Transverse colon (tissue), 4 donors: ENCODE measurements at regions not wholly inside any gene's neighbourhood (a gene's known extent, or its start where the extent isn't known, plus 50 kb on each side); places are given as distances from the start of the nearest gene placed in this dataset.
A peak's percentile ranks its signal among the peaks of the same experiment; 100 is the strongest.

Experiments used
- DNase-seq: peaks from one replicate; pipeline ENCODE4 v3.0.0-alpha.2; 2019
- H3K27ac ChIP-seq, 4 donors: fragments of 200-600 bp; sonication (generic); 2 replicates each; pipeline ENCODE4 v1.5.1; 2016 to 2018; ENCODE audit warnings: inconsistent platforms in 4 of 4
- H3K27me3 ChIP-seq: fragments of 200-600 bp; sonication (generic); 2 replicates; pipeline ENCODE4 v1.5.1; 2017; ENCODE audit warnings: inconsistent platforms
- H3K36me3 ChIP-seq, 4 donors: fragments of 200-600 bp; sonication (generic); 2 replicates each; pipeline ENCODE4 v1.5.1; 2017 to 2019; ENCODE audit warnings: inconsistent platforms in 4 of 4
- H3K4me1 ChIP-seq, 4 donors: fragments of 200-600 bp; sonication (generic); 2 replicates each; pipeline ENCODE4 v1.5.1; 2017 to 2020; ENCODE audit warnings: inconsistent platforms in 4 of 4
- H3K4me3 ChIP-seq, 4 donors: fragments of 200-600 bp; sonication (generic); 1 replicate in 1 of 4; 2 replicates in 3 of 4; pipeline versions ENCODE4 v1.5.1 to v1.6.1; 2017 to 2019; ENCODE audit warnings: inconsistent platforms in 4 of 4
- H3K9me3 ChIP-seq, 2 donors: fragments of 200-600 bp; sonication (generic); 2 replicates each; pipeline ENCODE4 v1.5.1; 2017 to 2019; ENCODE audit warnings: inconsistent platforms in 2 of 2
- CTCF ChIP-seq, 5 experiments: fragments of 200-600 bp in 3 of 5; fragments of 450-650 bp in 2 of 5; sonication (generic) in 3 of 5; IDR thresholded peaks; 1 replicate in 2 of 5; 2 replicates in 3 of 5; pipeline ENCODE4 v1.5.1; 2016 to 2017; ENCODE audit warnings: antibody characterized with exemption in 5 of 5, inconsistent platforms in 3 of 5, mild to moderate bottlenecking in 2 of 5, moderate library complexity in 1 of 5
- EP300 ChIP-seq: sonication (generic); formaldehyde crosslinking; IDR thresholded peaks from one replicate; pipeline ENCODE4 v1.6.1; 2017; ENCODE audit warnings: antibody characterized with exemption, low read depth
- POLR2A ChIP-seq: fragments of 450-650 bp; IDR thresholded peaks from one replicate; pipeline ENCODE4 v1.6.1; 2016; ENCODE audit warnings: antibody characterized with exemption, mild to moderate bottlenecking, moderate library complexity
- POLR2AphosphoS5 ChIP-seq, 3 donors: sonication (generic); formaldehyde crosslinking; IDR thresholded peaks; one replicate each; pipeline ENCODE4 v1.6.1; 2016; ENCODE audit warnings: antibody characterized with exemption in 3 of 3
- WGBS, 2 donors: methylation state at CpG; one replicate each; pipeline ENCODE4 v1.1.5; 2018; ENCODE audit warnings: low coverage in 1 of 2; 5-methylcytosine and 5-hydroxymethylcytosine counted together
- in situ Hi-C, 4 donors: fragments of 200-750 bp; cut with MboI; loops; one replicate each; pipeline versions ENCODE4 v1.15.0 to v1.15.1; 2017; ENCODE audit warnings: low sequenced_read_pairs in 3 of 4, low pct_ligation_motif_present in 1 of 4, low pct_unique_long_range_greater_than_20kb in 1 of 4
- intact Hi-C: fragments of 100-400 bp; cut with DNase I; formaldehyde crosslinking; loops from one replicate; pipeline ENCODE4 v1.15.1; 2023; ENCODE audit warnings: low total_unique reads

GRCh38 chr2:198698230-198698629 lies 759.5 kb downstream of the SATB2 start:
- Histone ChIP-seq H3K27me3 (no peaks in the 10 kb centered on the region), H3K9me3 (no peaks in the 10 kb centered on the region), H3K27ac (peak overlapping the region; percentile 65 to 81 (median 72)), H3K4me3 (no peak overlapping the region), H3K36me3 (no peaks in the 10 kb centered on the region), H3K4me1 (peaks cover 0 to 52% (median 19%) of the 10 kb centered on the region in 4 donors)
- intact Hi-C loops, result no loop called here
- no peak for TF ChIP-seq CTCF (IDR thresholded peaks at IDR 0.05)
- no peak for TF ChIP-seq EP300
- no peak for TF ChIP-seq POLR2A
- TF ChIP-seq POLR2AphosphoS5 (IDR thresholded peaks at IDR 0.05), result no peak
- DNase-seq, result no peak
- in situ Hi-C loops, result no loop called here

- intact Hi-C loops, result no loop called here
- H3K4me3 ChIP-seq, result no peak overlapping the region
- no peaks in the 10 kb centered on the region for H3K9me3 ChIP-seq
- no peaks in the 10 kb centered on the region for H3K27me3 ChIP-seq
- DNase-seq, result no peak
- in situ Hi-C loops, result no loop called here
- TF ChIP-seq POLR2AphosphoS5 (IDR thresholded peaks at IDR 0.05), result no peak
- no peak for TF ChIP-seq EP300
- H3K27ac ChIP-seq, result peak overlapping the region; percentile 65 to 81 (median 72)
- H3K36me3 ChIP-seq, result no peaks in the 10 kb centered on the region
- peaks cover 0 to 48% (median 19%) of the 10 kb centered on the region in 4 donors for H3K4me1 ChIP-seq
These were observed 759.9 kb downstream of the SATB2 start for GRCh38 chr2:198697794-198698193.

GRCh38 chr2:198697218-198697617 lies 760.5 kb downstream of the SATB2 start:
- WGBS, 2 donors, result 46 to 47% methylated on average over 3 of the region's 3 CpGs
- Histone ChIP-seq H3K27me3 (no peaks in the 10 kb centered on the region), H3K27ac (peak overlapping the region; percentile 65 to 81 (median 72)), H3K36me3 (no peaks in the 10 kb centered on the region), H3K9me3 (no peaks in the 10 kb centered on the region), H3K4me1 (peaks cover 0 to 45% (median 17%) of the 10 kb centered on the region in 4 donors), H3K4me3 (no peak overlapping the region)
- peak in 1 of 3 donors; percentile 57 for TF ChIP-seq POLR2AphosphoS5 (IDR thresholded peaks at IDR 0.05)
- TF ChIP-seq EP300, result no peak
- no peak for TF ChIP-seq POLR2A
- no peak for TF ChIP-seq CTCF (IDR thresholded peaks at IDR 0.05)
- intact Hi-C loops, result no loop called here
- in situ Hi-C loops, result no loop called here
- DNase-seq, result peak; percentile 24

GRCh38 chr2:198695879-198696278 lies 761.9 kb downstream of the SATB2 start:
- peaks cover 0 to 41% (median 16%) of the 10 kb centered on the region in 4 donors for H3K4me1 ChIP-seq
- no peaks in the 10 kb centered on the region for H3K36me3 ChIP-seq
- TF ChIP-seq EP300 (no peak), POLR2AphosphoS5 (IDR thresholded peaks at IDR 0.05) (peak in 2 of 3 donors; percentile 35 to 64)
- no peaks in the 10 kb centered on the region for H3K9me3 ChIP-seq
- in situ Hi-C loops (no loop called here), intact Hi-C loops (no loop called here)
- no peak for DNase-seq
- H3K27ac ChIP-seq, result peak overlapping the region; percentile 65 to 81 (median 72)
- no peak overlapping the region for H3K4me3 ChIP-seq
- no peaks in the 10 kb centered on the region for H3K27me3 ChIP-seq

- no peaks in the 10 kb centered on the region for H3K36me3 ChIP-seq
- 54 to 61% methylated on average over 9 of the region's 9 CpGs for WGBS, 2 donors
- H3K4me1 ChIP-seq, result peaks cover 0 to 23% (median 14%) of the 10 kb centered on the region in 4 donors
- H3K27me3 ChIP-seq, result no peaks in the 10 kb centered on the region
- no peak overlapping the region for H3K4me3 ChIP-seq
- H3K9me3 ChIP-seq, result no peaks in the 10 kb centered on the region
- TF ChIP-seq CTCF (IDR thresholded peaks at IDR 0.05) (no peak), POLR2AphosphoS5 (IDR thresholded peaks at IDR 0.05) (no peak), POLR2A (no peak), EP300 (no peak)
- H3K27ac ChIP-seq, result no peak overlapping the region
- intact Hi-C loops (no loop called here), in situ Hi-C loops (no loop called here)
- no peak for DNase-seq
These were observed 764.7 kb downstream of the SATB2 start for GRCh38 chr2:198692907-198693510.
